ENCODE measurements at regions not wholly inside any gene's neighbourhood (a gene's known extent, or its start where the extent isn't known, plus 50 kb on each side); places are given as distances from the start of the nearest gene placed in this dataset.

- Histone ChIP-seq H3K9me3 (no peaks in the 10 kb centered on the region), H3K4me1 (no peaks in the 10 kb centered on the region), H3K27ac (no peak overlapping the region), H3K27me3 (no peaks in the 10 kb centered on the region), H3K36me3 (no peaks in the 10 kb centered on the region), H3K4me3 (no peak overlapping the region)
- intact Hi-C loops (cut with DNase I): no loop called here
- ATAC-seq (no peak), DNase-seq (no peak)
- TF ChIP-seq CTCF (IDR thresholded peaks at IDR 0.05): no peak
- TF ChIP-seq POLR2A (IDR thresholded peaks at IDR 0.05): no peak
- WGBS (ENCODE audit: insufficient coverage, low coverage, low lambda C conversion rate, missing lambda C conversion rate): 89% methylated on average over 5 of the region's 5 CpGs
These were observed 364.1 kb upstream of the TBL1XR1 start for GRCh38 chr3:177561365-177561764.

- ATAC-seq (no peak), DNase-seq (no peak)
- H3K9me3 ChIP-seq: no peaks in the 10 kb centered on the region
- no peaks in the 10 kb centered on the region for H3K36me3 ChIP-seq
- H3K27me3 ChIP-seq: no peaks in the 10 kb centered on the region
- no peak overlapping the region for H3K27ac ChIP-seq
- intact Hi-C loops (cut with DNase I): no loop called here
- no peak for TF ChIP-seq POLR2A (IDR thresholded peaks at IDR 0.05)
- H3K4me3 ChIP-seq: no peak overlapping the region
- no peaks in the 10 kb centered on the region for H3K4me1 ChIP-seq
- WGBS (ENCODE audit: insufficient coverage, low coverage, low lambda C conversion rate, missing lambda C conversion rate): 93% methylated on average over 7 of the region's 8 CpGs
These were observed 364.6 kb upstream of the TBL1XR1 start for GRCh38 chr3:177561769-177562392.

GRCh38 chr3:177563243-177563780 lies 366.0 kb upstream of the TBL1XR1 start:
- no peaks in the 10 kb centered on the region for H3K36me3 ChIP-seq
- intact Hi-C loops (cut with DNase I): no loop called here
- no peak for DNase-seq
- ATAC-seq: no peak
- TF ChIP-seq POLR2A (IDR thresholded peaks at IDR 0.05): no peak
- no peak for TF ChIP-seq CTCF (IDR thresholded peaks at IDR 0.05)
- no peak overlapping the region for H3K4me3 ChIP-seq
- H3K9me3 ChIP-seq: no peaks in the 10 kb centered on the region
- H3K27me3 ChIP-seq: no peaks in the 10 kb centered on the region
- H3K4me1 ChIP-seq: no peaks in the 10 kb centered on the region
- WGBS (ENCODE audit: insufficient coverage, low coverage, low lambda C conversion rate, missing lambda C conversion rate): 95% methylated on average over 3 of the region's 3 CpGs
- no peak overlapping the region for H3K27ac ChIP-seq

GRCh38 chr3:177563792-177564191 lies 366.5 kb upstream of the TBL1XR1 start:
- Histone ChIP-seq H3K27me3 (no peaks in the 10 kb centered on the region), H3K27ac (no peak overlapping the region), H3K4me1 (no peaks in the 10 kb centered on the region), H3K9me3 (no peaks in the 10 kb centered on the region), H3K36me3 (no peaks in the 10 kb centered on the region), H3K4me3 (no peak overlapping the region)
- ATAC-seq (no peak), DNase-seq (no peak)
- WGBS (ENCODE audit: insufficient coverage, low coverage, low lambda C conversion rate, missing lambda C conversion rate): 82% methylated on average over 3 of the region's 3 CpGs
- TF ChIP-seq POLR2A (IDR thresholded peaks at IDR 0.05) (no peak), CTCF (IDR thresholded peaks at IDR 0.05) (no peak)
- intact Hi-C loops (cut with DNase I): no loop called here

GRCh38 chr3:177565981-177566380 lies 368.7 kb upstream of the TBL1XR1 start:
- 88% methylated on average over 2 of the region's 2 CpGs for WGBS (ENCODE audit: insufficient coverage, low coverage, low lambda C conversion rate, missing lambda C conversion rate)
- ATAC-seq (no peak), DNase-seq (no peak)
- Histone ChIP-seq H3K36me3 (no peaks in the 10 kb centered on the region), H3K27ac (no peak overlapping the region), H3K9me3 (no peaks in the 10 kb centered on the region), H3K4me3 (no peak overlapping the region), H3K27me3 (no peaks in the 10 kb centered on the region), H3K4me1 (peaks cover 0 to 6% (median 0%) of the 10 kb centered on the region in 4 donors)
- intact Hi-C loops (cut with DNase I): no loop called here
- no peak for TF ChIP-seq CTCF (IDR thresholded peaks at IDR 0.05)
- no peak for TF ChIP-seq POLR2A (IDR thresholded peaks at IDR 0.05)
